ENCODE measurements at regions not wholly inside any gene's neighbourhood (a gene's known extent, or its start where the extent isn't known, plus 50 kb on each side); places are given as distances from the start of the nearest gene placed in this dataset.

DNA sequence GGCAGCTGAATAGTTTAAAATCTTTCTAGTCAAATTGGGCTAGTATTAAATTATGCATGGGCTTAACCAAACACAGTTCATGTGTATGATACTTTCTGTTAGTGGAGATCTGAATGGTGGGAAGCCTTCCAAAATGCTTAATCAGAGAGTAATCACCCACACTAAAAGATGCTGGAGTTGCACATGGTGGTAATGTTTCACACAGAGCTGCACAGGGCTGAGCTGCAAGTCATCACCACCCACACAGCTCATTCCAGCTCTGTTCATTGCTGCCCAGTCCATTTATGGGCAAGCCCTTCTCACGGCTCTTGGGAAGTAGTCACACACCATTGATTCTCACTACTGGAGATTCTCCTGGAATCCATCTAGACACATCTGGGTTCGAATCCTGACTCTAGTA, 351.5 kb upstream of the KCNN2 start:
- H3K4me3 ChIP-seq, result no peak overlapping the region
- no peak for DNase-seq
- H3K27ac ChIP-seq, result no peak overlapping the region
- H3K4me1 ChIP-seq, result no peaks in the 10 kb centered on the region
- intact Hi-C loops (cut with DNase I), result no loop called here
- WGBS, 2 donors, result 59 to 85% methylated on average over 2 of the region's 2 CpGs
- no peak for ATAC-seq
- no peak for TF ChIP-seq CTCF (IDR thresholded peaks at IDR 0.05)
- no peaks in the 10 kb centered on the region for H3K9me3 ChIP-seq
- H3K36me3 ChIP-seq, result no peaks in the 10 kb centered on the region
- no peak for FAIRE-seq
- H3K27me3 ChIP-seq, result no peaks in the 10 kb centered on the region

DNA sequence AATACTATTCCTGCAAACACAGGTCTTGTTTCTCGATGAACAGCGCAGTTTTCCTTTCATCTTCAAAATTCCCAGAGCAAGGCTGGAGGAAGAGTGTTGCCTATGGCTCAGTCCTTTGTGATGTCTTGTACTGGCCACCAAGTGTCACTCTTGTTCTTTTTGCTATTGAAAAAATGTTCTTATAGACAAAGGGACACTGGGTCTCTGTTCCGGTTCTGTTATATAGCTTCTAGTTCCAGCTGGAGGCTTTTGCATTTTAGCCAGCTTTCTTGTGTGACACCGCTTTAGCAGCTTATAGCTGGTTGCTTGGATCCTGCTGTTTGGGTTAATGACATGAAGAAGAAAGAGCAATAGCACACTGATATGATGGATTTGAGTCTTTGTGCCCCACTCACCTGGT, 343.7 kb upstream of the KCNN2 start:
- no peaks in the 10 kb centered on the region for H3K9me3 ChIP-seq
- peak in 1 of 4 donors; percentile 25 for TF ChIP-seq CTCF (IDR thresholded peaks at IDR 0.05)
- H3K4me1 ChIP-seq, result no peaks in the 10 kb centered on the region
- no peaks in the 10 kb centered on the region for H3K36me3 ChIP-seq
- no peak overlapping the region for H3K4me3 ChIP-seq
- H3K27ac ChIP-seq, result no peak overlapping the region
- intact Hi-C loops (cut with DNase I), result no loop called here
- FAIRE-seq, result no peak
- no peaks in the 10 kb centered on the region for H3K27me3 ChIP-seq
- peak; percentile 50 to 83 (median 72) for ATAC-seq
- no peak for DNase-seq
- 49 to 58% methylated on average over 4 of the region's 4 CpGs for WGBS, 2 donors

- Histone ChIP-seq H3K4me1 (no peaks in the 10 kb centered on the region), H3K36me3 (no peaks in the 10 kb centered on the region), H3K27me3 (no peaks in the 10 kb centered on the region), H3K9me3 (no peaks in the 10 kb centered on the region), H3K27ac (no peak overlapping the region), H3K4me3 (no peak overlapping the region)
- no peak for TF ChIP-seq CTCF (IDR thresholded peaks at IDR 0.05)
- 79 to 89% methylated on average over 2 of the region's 2 CpGs for WGBS, 2 donors
- DNase-seq (no peak), ATAC-seq (no peak), FAIRE-seq (no peak)
- intact Hi-C loops (cut with DNase I), result no loop called here
These were observed 323.1 kb upstream of the KCNN2 start for GRCh38 chr5:114038756-114039155.

- DNase-seq (no peak), FAIRE-seq (no peak), ATAC-seq (no peak)
- Histone ChIP-seq H3K9me3 (no peaks in the 10 kb centered on the region), H3K27me3 (no peaks in the 10 kb centered on the region), H3K4me3 (no peak overlapping the region), H3K36me3 (no peaks in the 10 kb centered on the region), H3K27ac (no peak overlapping the region), H3K4me1 (peaks cover 0 to 4% (median 0%) of the 10 kb centered on the region in 3 donors)
- intact Hi-C loops (cut with DNase I), result no loop called here
- TF ChIP-seq CTCF (IDR thresholded peaks at IDR 0.05), result no peak
- WGBS, 2 donors, result 75% methylated on average over 2 of the region's 2 CpGs
These were observed 311.8 kb upstream of the KCNN2 start for GRCh38 chr5:114050087-114050486.

DNA sequence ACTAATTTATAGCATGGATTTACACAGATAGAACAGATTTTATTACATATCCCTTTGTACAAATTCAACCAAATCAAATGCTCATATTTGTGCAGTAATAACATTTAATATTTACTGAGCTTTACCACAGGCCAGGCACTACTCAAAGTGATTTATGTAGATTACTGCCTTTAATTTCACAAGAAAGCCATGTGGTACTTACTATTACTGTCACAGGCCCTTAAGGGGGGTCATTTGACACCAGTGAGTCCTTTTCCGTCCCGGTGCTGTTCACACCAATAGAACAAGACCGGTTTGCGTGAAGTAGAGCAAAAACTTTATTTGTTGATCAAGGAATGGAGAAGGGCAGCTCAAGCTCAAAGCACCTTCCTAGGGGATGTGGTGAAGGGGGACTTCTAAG, 308.5 kb upstream of the KCNN2 start:
- Histone ChIP-seq H3K4me3 (no peak overlapping the region), H3K36me3 (no peaks in the 10 kb centered on the region), H3K9me3 (no peaks in the 10 kb centered on the region), H3K27ac (no peak overlapping the region), H3K27me3 (no peaks in the 10 kb centered on the region), H3K4me1 (peaks cover 0 to 4% (median 0%) of the 10 kb centered on the region in 3 donors)
- no peak for FAIRE-seq
- no peak for DNase-seq
- 91 to 94% methylated on average over 4 of the region's 4 CpGs for WGBS, 2 donors
- TF ChIP-seq CTCF (IDR thresholded peaks at IDR 0.05), result no peak
- intact Hi-C loops (cut with DNase I), result no loop called here
- no peak for ATAC-seq
